HG03565 (cell line): ENCODE measurements at regions not wholly inside any gene's neighbourhood (a gene's known extent, or its start where the extent isn't known, plus 50 kb on each side); places are given as distances from the start of the nearest gene placed in this dataset.
"Not testable (repeated sequence)": the region's sequence is repeated elsewhere in the genome, so short reads cannot be mapped to it uniquely, and the experiment has no call there.

Experiments
- ATAC-seq: cut with Tn5 transposase; IDR thresholded peaks from one replicate; pipeline ENCODE4 v1.9.1; 2021; ENCODE audit warnings: mild to moderate bottlenecking, moderate library complexity; ENCODE audit not compliant: unreplicated experiment

- no peak for ATAC-seq
Measured at GRCh38 chr9:38196714-38197113, 127.7 kb upstream of the SHB start.

- no peak for ATAC-seq
Measured at GRCh38 chr9:38195737-38196161, 126.7 kb upstream of the SHB start.

- ATAC-seq = no peak
Measured at GRCh38 chr9:38194870-38195269, 125.8 kb upstream of the SHB start.

- no peak for ATAC-seq
Measured at GRCh38 chr9:38192731-38193265, 123.8 kb upstream of the SHB start.

GRCh38 chr9:38186404-38187115 lies 117.5 kb upstream of the SHB start:
- no peak for ATAC-seq

- ATAC-seq = no peak
Measured at GRCh38 chr9:38185647-38186403, 116.8 kb upstream of the SHB start.

GRCh38 chr9:38183994-38184568 lies 115.1 kb upstream of the SHB start:
- no peak for ATAC-seq

- no peak for ATAC-seq
Measured at GRCh38 chr9:38182321-38182720, 113.3 kb upstream of the SHB start.

GRCh38 chr9:38181866-38182265 lies 112.8 kb upstream of the SHB start:
- no peak for ATAC-seq

GRCh38 chr9:38181232-38181631 lies 112.2 kb upstream of the SHB start:
- ATAC-seq = no peak

GRCh38 chr9:38180656-38181055 lies 111.6 kb upstream of the SHB start:
- no peak for ATAC-seq

- no peak for ATAC-seq
Measured at GRCh38 chr9:38179965-38180364, 110.9 kb upstream of the SHB start.

GRCh38 chr9:38178237-38178636 lies 109.2 kb upstream of the SHB start:
- ATAC-seq = no peak

- ATAC-seq = no peak
Measured at GRCh38 chr9:38177680-38178079, 108.7 kb upstream of the SHB start.

- ATAC-seq = no peak
Measured at GRCh38 chr9:38176251-38176650, 107.2 kb upstream of the SHB start.

- ATAC-seq = no peak
Measured at GRCh38 chr9:38175423-38175822, 106.4 kb upstream of the SHB start.

- ATAC-seq = no peak
Measured at GRCh38 chr9:38172586-38172985, 103.6 kb upstream of the SHB start.

- no peak for ATAC-seq
Measured at GRCh38 chr9:38171926-38172325, 102.9 kb upstream of the SHB start.

- ATAC-seq = no peak
Measured at GRCh38 chr9:38171538-38171884, 102.5 kb upstream of the SHB start.

- not testable (repeated sequence) for ATAC-seq
Measured at GRCh38 chr9:38170763-38171537, 101.9 kb upstream of the SHB start.

- not testable (repeated sequence) for ATAC-seq
Measured at GRCh38 chr9:38170155-38170554, 101.1 kb upstream of the SHB start.
